ENCODE measurements at regions not wholly inside any gene's neighbourhood (a gene's known extent, or its start where the extent isn't known, plus 50 kb on each side); places are given as distances from the start of the nearest gene placed in this dataset.

GRCh38 chr6:66992660-66993059 lies 1285.6 kb upstream of the EYS start:
- Mint-ChIP-seq H3K4me1 (ENCODE audit: low read depth) (no peaks in the 10 kb centered on the region), H3K9me3 (ENCODE audit: low read depth) (peaks cover 24% of the 10 kb centered on the region), H3K4me3 (ENCODE audit: unreplicated experiment) (no peak overlapping the region), H3K27ac (ENCODE audit: unreplicated experiment) (no peak overlapping the region), H3K36me3 (ENCODE audit: low read depth) (peaks cover 1% of the 10 kb centered on the region), H3K27me3 (ENCODE audit: low read depth) (no peaks in the 10 kb centered on the region)
- DNase-seq (ENCODE audit: low spot score) = no peak
- TF ChIP-seq CTCF (IDR thresholded peaks at IDR 0.05) = no peak

GRCh38 chr6:66986940-66987339 lies 1279.9 kb upstream of the EYS start:
- H3K36me3 Mint-ChIP-seq (ENCODE audit: low read depth) = peaks cover 1% of the 10 kb centered on the region
- no peak for TF ChIP-seq CTCF (IDR thresholded peaks at IDR 0.05)
- H3K27me3 Mint-ChIP-seq (ENCODE audit: low read depth) = no peaks in the 10 kb centered on the region
- DNase-seq (ENCODE audit: low spot score) = no peak
- no peaks in the 10 kb centered on the region for H3K4me1 Mint-ChIP-seq (ENCODE audit: low read depth)
- H3K4me3 Mint-ChIP-seq (ENCODE audit: unreplicated experiment) = no peak overlapping the region
- H3K9me3 Mint-ChIP-seq (ENCODE audit: low read depth) = peaks cover 36% of the 10 kb centered on the region
- no peak overlapping the region for H3K27ac Mint-ChIP-seq (ENCODE audit: unreplicated experiment)

- H3K9me3 Mint-ChIP-seq (ENCODE audit: low read depth) = peaks cover 33% of the 10 kb centered on the region
- H3K4me1 Mint-ChIP-seq (ENCODE audit: low read depth) = no peaks in the 10 kb centered on the region
- no peak overlapping the region for H3K27ac Mint-ChIP-seq (ENCODE audit: unreplicated experiment)
Measured at GRCh38 chr6:66985816-66986215, 1278.8 kb upstream of the EYS start.

GRCh38 chr6:66970373-66970772 lies 1263.3 kb upstream of the EYS start:
- TF ChIP-seq CTCF (IDR thresholded peaks at IDR 0.05) = no peak
- H3K27me3 Mint-ChIP-seq (ENCODE audit: low read depth) = peaks cover 2% of the 10 kb centered on the region
- DNase-seq (ENCODE audit: low spot score) = no peak
- no peak overlapping the region for H3K4me3 Mint-ChIP-seq (ENCODE audit: unreplicated experiment)
- no peaks in the 10 kb centered on the region for H3K36me3 Mint-ChIP-seq (ENCODE audit: low read depth)
- H3K9me3 Mint-ChIP-seq (ENCODE audit: low read depth) = no peaks in the 10 kb centered on the region
- no peak overlapping the region for H3K27ac Mint-ChIP-seq (ENCODE audit: unreplicated experiment)
- H3K4me1 Mint-ChIP-seq (ENCODE audit: low read depth) = no peaks in the 10 kb centered on the region

More at GRCh38 chr6:66985816-66986215, 1278.8 kb upstream of the EYS start:
- peaks cover 1% of the 10 kb centered on the region for H3K36me3 Mint-ChIP-seq (ENCODE audit: low read depth)
- no peak for DNase-seq (ENCODE audit: low spot score)
- no peaks in the 10 kb centered on the region for H3K27me3 Mint-ChIP-seq (ENCODE audit: low read depth)
- H3K4me3 Mint-ChIP-seq (ENCODE audit: unreplicated experiment) = no peak overlapping the region
- TF ChIP-seq CTCF (IDR thresholded peaks at IDR 0.05) = no peak

- no peaks in the 10 kb centered on the region for H3K27me3 Mint-ChIP-seq (ENCODE audit: low read depth)
Measured at GRCh38 chr6:66965227-66965626, 1258.2 kb upstream of the EYS start.

More at GRCh38 chr6:66965227-66965626, 1258.2 kb upstream of the EYS start:
- Mint-ChIP-seq H3K27ac (ENCODE audit: unreplicated experiment) (no peak overlapping the region), H3K4me3 (ENCODE audit: unreplicated experiment) (no peak overlapping the region), H3K4me1 (ENCODE audit: low read depth) (no peaks in the 10 kb centered on the region), H3K9me3 (ENCODE audit: low read depth) (peaks cover 4% of the 10 kb centered on the region), H3K36me3 (ENCODE audit: low read depth) (no peaks in the 10 kb centered on the region)
- TF ChIP-seq CTCF (IDR thresholded peaks at IDR 0.05) = no peak
- DNase-seq (ENCODE audit: low spot score) = no peak
